BLaER1 treated with 17β-estradiol and CSF1 and Interleukin-3, amounts not matched to agents 10 nM and 100 nM (cell line): ENCODE measurements at regions not wholly inside any gene's neighbourhood (a gene's known extent, or its start where the extent isn't known, plus 50 kb on each side); places are given as distances from the start of the nearest gene placed in this dataset.

Experiments used
- H3K27ac ChIP-seq, 11 experiments: shearing (Covaris generic); formaldehyde crosslinking; 2 replicates each; pipeline ENCODE4 v1.8.1; 2022
- H3K27me3 ChIP-seq, 11 experiments: shearing (Covaris generic); formaldehyde crosslinking; 2 replicates each; pipeline ENCODE4 v1.8.1; 2022
- H3K36me3 ChIP-seq, 11 experiments: shearing (Covaris generic); formaldehyde crosslinking; 2 replicates each; pipeline ENCODE4 v1.8.1; 2022
- H3K4me1 ChIP-seq, 10 experiments: shearing (Covaris generic); formaldehyde crosslinking; 2 replicates each; pipeline ENCODE4 v1.8.1; 2022
- H3K4me2 ChIP-seq, 11 experiments: shearing (Covaris generic); formaldehyde crosslinking; 2 replicates each; pipeline ENCODE4 v1.8.1; 2022
- H3K4me3 ChIP-seq, 10 experiments: shearing (Covaris generic); formaldehyde crosslinking; 2 replicates each; pipeline ENCODE4 v1.8.1; 2022
- H3K9ac ChIP-seq, 11 experiments: shearing (Covaris generic); formaldehyde crosslinking; 2 replicates each; pipeline ENCODE4 v1.8.1; 2022
- H3K9me3 ChIP-seq, 11 experiments: shearing (Covaris generic); formaldehyde crosslinking; replicated peaks in 1 of 11; 2 replicates each; pipeline ENCODE4 v1.8.1; 2022
- H4K20me1 ChIP-seq, 11 experiments: shearing (Covaris generic); formaldehyde crosslinking; 2 replicates each; pipeline ENCODE4 v1.8.1; 2022
- Cebpa-rat ChIP-seq, 11 experiments: shearing (Covaris generic); IDR thresholded peaks; 2 replicates each; pipeline ENCODE4 v1.8.1; 2022

GRCh38 chr5:3049261-3049660 lies 297.8 kb upstream of the IRX2 start:
- Histone ChIP-seq H3K4me1 (no peaks in the 10 kb centered on the region), H3K9me3 (peaks cover 0 to 10% (median 3%) of the 10 kb centered on the region in 11 experiments; a peak in 4 of 22 replicates)
- TF ChIP-seq Cebpa-rat (IDR thresholded peaks at IDR 0.05): no peak

DNA sequence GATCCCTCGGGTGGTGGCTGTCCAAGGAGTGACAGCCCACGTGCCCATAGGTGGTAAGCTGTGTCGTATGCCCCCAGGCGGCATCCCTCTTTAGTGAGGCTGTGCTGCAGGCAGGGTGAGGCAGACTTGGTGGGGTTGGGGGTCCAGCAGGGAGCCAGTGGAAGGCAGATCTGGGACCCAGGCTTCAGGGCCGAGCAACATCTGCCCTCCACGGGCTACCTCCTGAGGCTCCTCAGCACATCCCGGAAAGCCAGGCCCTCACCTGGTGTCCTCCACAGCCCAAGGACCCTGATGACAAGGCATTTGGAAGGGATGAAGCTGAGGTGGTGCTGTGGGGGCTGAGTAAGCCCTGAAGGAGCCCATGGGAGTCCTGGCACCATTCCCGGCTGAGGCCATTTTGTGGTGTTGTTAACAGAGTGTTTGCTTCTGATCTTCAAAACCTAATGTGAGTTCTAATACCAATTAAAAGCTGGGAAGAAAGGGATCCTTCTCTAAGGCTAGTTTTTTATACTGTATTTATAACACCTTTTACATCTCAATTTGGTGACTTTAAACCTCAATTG lies 295.8 kb upstream of the IRX2 start:
- no peak overlapping the region for H3K27ac ChIP-seq
- no peak overlapping the region for H3K4me2 ChIP-seq
- TF ChIP-seq Cebpa-rat (IDR thresholded peaks at IDR 0.05): no peak
- no peaks in the 10 kb centered on the region for H3K4me1 ChIP-seq
- no peaks in the 10 kb centered on the region for H4K20me1 ChIP-seq
- H3K27me3 ChIP-seq: no peaks in the 10 kb centered on the region
- no peak overlapping the region for H3K9ac ChIP-seq
- H3K9me3 ChIP-seq: peaks cover 0 to 10% (median 3%) of the 10 kb centered on the region in 11 experiments; a peak in 6 of 22 replicates
- H3K4me3 ChIP-seq: no peak overlapping the region
- no peaks in the 10 kb centered on the region for H3K36me3 ChIP-seq

More at GRCh38 chr5:3049261-3049660, 297.8 kb upstream of the IRX2 start:
- Histone ChIP-seq H3K36me3 (no peaks in the 10 kb centered on the region), H3K27me3 (no peaks in the 10 kb centered on the region), H3K27ac (no peak overlapping the region), H4K20me1 (no peaks in the 10 kb centered on the region), H3K4me2 (no peak overlapping the region), H3K9ac (no peak overlapping the region), H3K4me3 (no peak overlapping the region)

- Histone ChIP-seq H3K36me3 (no peaks in the 10 kb centered on the region), H4K20me1 (no peaks in the 10 kb centered on the region), H3K4me1 (no peaks in the 10 kb centered on the region), H3K27me3 (no peaks in the 10 kb centered on the region), H3K9ac (no peak overlapping the region), H3K4me2 (no peak overlapping the region), H3K4me3 (no peak overlapping the region), H3K27ac (no peak overlapping the region), H3K9me3 (peaks cover 0 to 7% (median 0%) of the 10 kb centered on the region in 11 experiments; a peak in 2 of 22 replicates)
- TF ChIP-seq Cebpa-rat (IDR thresholded peaks at IDR 0.05): no peak
These were observed 292.1 kb upstream of the IRX2 start for GRCh38 chr5:3043600-3043999.

DNA sequence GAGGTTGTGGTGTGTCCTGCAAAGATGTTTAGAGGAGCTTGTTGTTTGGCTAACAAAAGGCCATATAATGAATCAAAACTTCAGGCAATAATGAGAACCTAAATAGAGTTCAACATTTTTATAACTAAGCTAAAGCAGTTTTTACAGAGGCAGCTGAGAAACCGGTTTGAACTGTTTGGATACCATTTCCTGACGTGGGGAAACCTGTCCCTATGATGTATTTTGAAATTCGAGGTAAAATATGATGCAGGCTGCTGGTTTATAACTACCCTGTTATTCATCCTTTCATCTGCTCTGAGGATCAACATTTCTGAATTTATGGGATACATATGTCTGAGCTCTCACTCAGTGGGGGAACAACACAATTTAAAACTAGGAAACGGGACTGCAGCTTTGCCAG lies 289.5 kb upstream of the IRX2 start:
- no peak overlapping the region for H3K4me2 ChIP-seq
- no peak for TF ChIP-seq Cebpa-rat (IDR thresholded peaks at IDR 0.05)
- peaks cover 0 to 10% (median 0%) of the 10 kb centered on the region in 11 experiments; a peak in 2 of 22 replicates for H3K9me3 ChIP-seq
- no peak overlapping the region for H3K27ac ChIP-seq
- H3K4me1 ChIP-seq: no peaks in the 10 kb centered on the region
- H3K9ac ChIP-seq: no peak overlapping the region
- no peaks in the 10 kb centered on the region for H4K20me1 ChIP-seq
- no peak overlapping the region for H3K4me3 ChIP-seq
- no peaks in the 10 kb centered on the region for H3K36me3 ChIP-seq
- no peaks in the 10 kb centered on the region for H3K27me3 ChIP-seq

DNA sequence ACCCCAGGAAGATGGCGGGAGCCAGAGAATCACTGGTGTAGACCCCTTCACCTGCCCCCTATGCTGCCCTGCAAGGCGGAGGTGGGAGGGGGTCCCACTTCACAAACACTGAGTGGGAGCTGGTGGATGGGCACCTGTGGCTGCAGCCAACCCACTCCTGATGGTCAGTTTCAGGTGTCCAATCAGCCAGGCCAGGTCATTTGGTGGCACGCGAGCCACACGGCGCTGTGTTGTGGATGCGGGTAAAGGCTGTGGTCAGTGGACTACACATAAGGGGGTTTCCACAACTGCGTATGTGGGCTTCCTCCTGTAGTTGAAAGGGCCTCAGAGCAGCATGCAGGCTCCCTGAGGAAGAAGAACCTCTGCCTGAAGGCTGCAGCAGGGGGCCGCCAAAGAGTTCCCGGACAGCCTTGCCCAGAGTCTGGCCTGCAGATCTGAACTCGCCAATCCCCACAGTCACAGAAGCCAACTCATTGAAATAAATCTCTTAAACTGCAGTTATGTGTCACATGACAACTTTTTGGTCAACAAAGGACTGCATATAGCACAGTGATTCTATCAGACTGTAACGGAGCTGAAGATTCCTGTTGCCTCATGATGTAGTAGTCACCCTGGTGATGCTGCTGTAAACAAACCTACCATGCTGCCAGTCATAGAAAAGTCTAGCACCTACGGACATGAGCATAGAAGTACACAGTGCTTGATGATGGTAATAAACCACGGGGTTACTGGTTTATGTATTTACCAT lies 284.7 kb upstream of the IRX2 start:
- TF ChIP-seq Cebpa-rat (IDR thresholded peaks at IDR 0.05): no peak
- H4K20me1 ChIP-seq: no peaks in the 10 kb centered on the region
- no peak overlapping the region for H3K27ac ChIP-seq
- H3K27me3 ChIP-seq: no peaks in the 10 kb centered on the region
- no peak overlapping the region for H3K4me2 ChIP-seq
- no peak overlapping the region for H3K4me3 ChIP-seq
- H3K36me3 ChIP-seq: no peaks in the 10 kb centered on the region
- H3K9me3 ChIP-seq: 0 out of 22 replicates have a peak, but pooled peaks cover 0 to 12% (median 0%) of the 10 kb centered on the region in 11 experiments
- no peak overlapping the region for H3K9ac ChIP-seq
- no peaks in the 10 kb centered on the region for H3K4me1 ChIP-seq

- H3K4me2 ChIP-seq: no peak overlapping the region
- H4K20me1 ChIP-seq: no peaks in the 10 kb centered on the region
- H3K4me1 ChIP-seq: no peaks in the 10 kb centered on the region
- no peak overlapping the region for H3K9ac ChIP-seq
- no peak overlapping the region for H3K4me3 ChIP-seq
- no peak overlapping the region for H3K27ac ChIP-seq
- no peaks in the 10 kb centered on the region for H3K27me3 ChIP-seq
- no peaks in the 10 kb centered on the region for H3K36me3 ChIP-seq
- H3K9me3 ChIP-seq: 0 out of 22 replicates have a peak, but pooled peaks cover 0 to 12% (median 0%) of the 10 kb centered on the region in 11 experiments
- TF ChIP-seq Cebpa-rat (IDR thresholded peaks at IDR 0.05): no peak
These were observed 284.0 kb upstream of the IRX2 start for GRCh38 chr5:3035452-3035851.

DNA sequence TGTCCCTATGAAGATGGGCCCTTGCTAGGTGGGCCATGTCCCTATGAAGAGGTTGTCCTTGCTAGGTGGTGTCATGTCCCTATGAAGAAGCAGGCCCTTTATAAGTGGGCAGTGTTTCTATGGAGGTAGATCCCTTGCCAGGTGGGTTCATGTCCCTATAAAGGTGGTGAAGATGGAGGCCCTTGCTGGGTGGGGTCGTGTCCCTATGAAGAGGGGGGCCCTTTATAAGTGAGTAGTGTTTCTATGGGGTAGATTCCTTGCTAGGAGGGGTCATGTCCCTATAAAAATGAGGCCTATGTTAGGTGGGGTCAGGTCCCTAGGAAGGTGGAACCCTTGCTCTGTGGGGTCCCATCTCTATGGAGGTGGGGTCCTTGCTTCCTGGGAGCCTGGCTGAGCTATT lies 283.4 kb upstream of the IRX2 start:
- Histone ChIP-seq H4K20me1 (no peaks in the 10 kb centered on the region), H3K9me3 (0 out of 22 replicates have a peak, but pooled peaks cover 0 to 12% (median 0%) of the 10 kb centered on the region in 11 experiments), H3K9ac (no peak overlapping the region), H3K27ac (no peak overlapping the region), H3K4me3 (no peak overlapping the region), H3K4me1 (no peaks in the 10 kb centered on the region), H3K4me2 (no peak overlapping the region), H3K27me3 (no peaks in the 10 kb centered on the region), H3K36me3 (no peaks in the 10 kb centered on the region)
- no peak for TF ChIP-seq Cebpa-rat (IDR thresholded peaks at IDR 0.05)

DNA sequence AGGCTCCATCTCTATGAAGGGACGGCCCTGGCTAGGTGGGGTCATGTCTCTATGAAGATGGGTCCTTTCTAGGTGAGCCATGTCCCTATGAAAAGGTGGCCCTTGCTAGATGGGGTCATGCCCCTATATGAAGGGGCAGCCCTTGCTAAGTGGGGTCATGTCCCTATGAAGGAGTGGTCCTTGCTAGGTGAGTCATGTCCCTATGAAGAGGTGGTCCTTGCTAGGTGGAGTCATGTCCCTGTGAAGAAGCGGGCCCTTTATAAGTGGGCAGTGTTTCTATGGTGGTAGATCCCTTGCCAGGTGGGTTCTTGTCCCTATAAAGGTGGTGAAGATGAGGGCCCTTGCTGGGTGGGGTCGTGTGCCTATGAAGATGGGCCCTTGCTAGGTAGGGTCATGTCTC lies 283.0 kb upstream of the IRX2 start:
- no peak for TF ChIP-seq Cebpa-rat (IDR thresholded peaks at IDR 0.05)

GRCh38 chr5:3033033-3033755 lies 281.7 kb upstream of the IRX2 start:
- H3K4me3 ChIP-seq: no peak overlapping the region
- H3K4me1 ChIP-seq: no peaks in the 10 kb centered on the region
- no peak overlapping the region for H3K9ac ChIP-seq
- H3K4me2 ChIP-seq: no peak overlapping the region
- no peaks in the 10 kb centered on the region for H3K36me3 ChIP-seq
- H3K9me3 ChIP-seq: 0 out of 22 replicates have a peak, but pooled peaks cover 0 to 12% (median 0%) of the 10 kb centered on the region in 11 experiments
- no peak for TF ChIP-seq Cebpa-rat (IDR thresholded peaks at IDR 0.05)
- H4K20me1 ChIP-seq: no peaks in the 10 kb centered on the region
- H3K27ac ChIP-seq: no peak overlapping the region
- H3K27me3 ChIP-seq: no peaks in the 10 kb centered on the region

More for the DNA sequence above, 283.0 kb upstream of the IRX2 start:
- Histone ChIP-seq H3K9ac (no peak overlapping the region), H3K27ac (no peak overlapping the region), H4K20me1 (no peaks in the 10 kb centered on the region), H3K4me2 (no peak overlapping the region), H3K36me3 (no peaks in the 10 kb centered on the region), H3K4me3 (no peak overlapping the region), H3K4me1 (no peaks in the 10 kb centered on the region), H3K27me3 (no peaks in the 10 kb centered on the region), H3K9me3 (0 out of 22 replicates have a peak, but pooled peaks cover 0 to 12% (median 0%) of the 10 kb centered on the region in 11 experiments)
